ENCODE measurements at regions not wholly inside any gene's neighbourhood (a gene's known extent, or its start where the extent isn't known, plus 50 kb on each side); places are given as distances from the start of the nearest gene placed in this dataset.
A peak's percentile ranks its signal among the peaks of the same experiment; 100 is the strongest.
"Not testable (repeated sequence)": the region's sequence is repeated elsewhere in the genome, so short reads cannot be mapped to it uniquely, and the experiment has no call there.

DNA sequence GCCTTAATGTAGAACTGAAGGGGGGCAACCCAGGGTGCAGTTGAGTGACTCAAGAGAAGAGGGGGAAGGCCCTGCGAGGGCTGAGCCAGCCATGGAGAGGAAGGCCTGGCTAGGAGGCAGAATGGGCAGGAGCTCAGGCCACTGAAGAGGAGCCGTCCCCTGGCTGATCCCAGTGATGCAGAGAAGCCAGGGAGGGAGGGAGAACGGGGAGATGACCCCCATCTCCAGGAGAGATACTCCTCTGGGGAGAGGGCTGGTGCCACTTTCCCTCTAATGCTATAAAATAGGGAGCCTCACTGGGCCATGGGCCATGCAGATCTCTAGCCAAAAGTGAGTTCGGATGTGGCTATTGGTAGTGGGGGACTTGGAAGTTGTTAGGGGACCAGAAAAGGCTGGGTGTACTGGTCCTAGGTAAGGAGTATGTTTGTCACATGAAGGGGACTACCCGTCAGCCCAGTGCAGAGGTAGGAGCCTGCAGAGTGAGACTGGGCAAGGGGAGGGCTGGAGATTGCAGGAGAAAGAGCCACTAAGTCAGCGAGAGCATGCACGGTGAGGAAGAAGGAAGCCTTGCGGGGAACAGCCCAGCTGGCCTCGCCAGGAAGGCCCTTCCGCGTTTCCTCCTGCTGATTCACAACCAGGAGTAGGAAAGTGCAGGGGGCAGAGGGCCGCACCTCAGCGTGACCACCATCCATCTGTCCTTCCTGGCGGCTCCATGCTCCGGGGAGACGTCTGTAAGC is 347.6 kb downstream of the TCERG1L start:
- Mint-ChIP-seq H3K36me3 (peaks cover 1% of the 10 kb centered on the region), H3K4me1 (no peaks in the 10 kb centered on the region), H3K9me3 (peaks cover 3 to 6% (median 3%) of the 10 kb centered on the region in 3 donors), H3K27me3 (peaks cover 2% of the 10 kb centered on the region), H3K4me3 (no peak overlapping the region), H3K27ac (no peak overlapping the region)

DNA sequence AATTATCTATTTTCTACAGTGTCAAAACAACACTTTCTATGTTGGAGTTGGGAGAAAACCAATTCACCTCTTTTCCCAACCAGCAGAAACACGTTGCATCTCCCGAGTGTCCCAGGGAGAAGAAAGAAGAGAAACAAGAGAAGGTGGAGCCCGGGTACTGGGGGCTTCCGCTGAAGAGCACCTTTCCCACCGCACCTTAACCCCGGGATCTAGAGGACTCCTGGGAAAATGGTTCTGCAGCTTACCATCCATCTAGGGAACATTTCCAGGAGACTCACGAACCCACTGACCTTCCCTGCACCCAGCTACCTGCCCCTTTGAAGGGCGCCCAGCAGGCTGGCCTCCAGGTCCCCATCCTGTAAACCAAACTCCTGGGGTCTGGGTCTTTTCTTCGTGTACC is 346.8 kb downstream of the TCERG1L start:
- peaks cover 1% of the 10 kb centered on the region for H3K36me3 Mint-ChIP-seq
- H3K9me3 Mint-ChIP-seq, result peaks cover 3 to 7% (median 3%) of the 10 kb centered on the region in 3 donors
- H3K27me3 Mint-ChIP-seq, result peaks cover 2% of the 10 kb centered on the region
- no peaks in the 10 kb centered on the region for H3K4me1 Mint-ChIP-seq
- no peak overlapping the region for H3K27ac Mint-ChIP-seq
- H3K4me3 Mint-ChIP-seq, result no peak overlapping the region

DNA sequence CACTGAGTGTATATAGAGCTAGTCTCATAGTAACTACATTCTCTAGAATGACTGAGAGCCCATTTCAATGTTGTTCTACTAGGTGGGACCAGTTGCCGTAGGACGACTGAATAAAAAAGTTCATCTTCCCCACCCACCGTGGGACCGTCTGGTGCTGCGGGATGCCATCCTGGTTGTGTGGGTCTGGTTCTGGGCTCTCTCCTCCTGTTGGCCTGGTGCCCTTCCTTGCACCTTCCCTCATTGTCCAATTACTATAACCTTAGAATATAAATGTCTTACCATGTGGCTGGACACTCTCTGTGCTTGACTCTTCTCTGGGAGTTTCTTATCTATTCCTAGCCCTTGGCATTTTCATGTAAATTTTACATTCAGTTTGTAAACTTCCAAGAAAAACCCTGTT is 344.4 kb downstream of the TCERG1L start:
- H3K27ac Mint-ChIP-seq, result no peak overlapping the region
- peaks cover 1% of the 10 kb centered on the region for H3K36me3 Mint-ChIP-seq
- no peaks in the 10 kb centered on the region for H3K4me1 Mint-ChIP-seq
- H3K4me3 Mint-ChIP-seq, result no peak overlapping the region
- H3K27me3 Mint-ChIP-seq, result no peaks in the 10 kb centered on the region
- H3K9me3 Mint-ChIP-seq, result peaks cover 3 to 7% (median 4%) of the 10 kb centered on the region in 3 donors

DNA sequence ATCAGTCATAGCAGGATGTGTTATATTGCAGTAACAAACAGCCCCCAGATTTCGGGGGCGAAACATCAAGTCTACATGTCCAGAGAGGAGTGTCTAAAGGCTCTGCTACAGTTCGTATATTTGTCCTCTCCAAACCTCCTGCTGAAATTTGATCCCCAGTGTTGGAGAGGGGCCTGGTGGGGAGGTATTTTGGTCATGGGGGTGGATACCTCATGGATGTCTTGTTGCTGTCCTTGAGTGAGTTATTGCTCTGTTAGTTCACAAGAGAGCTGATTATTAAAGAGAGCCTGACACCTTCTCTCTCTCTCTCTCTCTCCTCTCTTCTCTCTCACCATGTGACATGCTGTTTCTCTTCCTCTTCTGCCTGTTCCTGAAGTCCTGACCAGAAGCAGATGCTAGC is 343.7 kb downstream of the TCERG1L start:
- Mint-ChIP-seq H3K27ac (no peak overlapping the region), H3K36me3 (peaks cover 1% of the 10 kb centered on the region), H3K27me3 (no peaks in the 10 kb centered on the region)

DNA sequence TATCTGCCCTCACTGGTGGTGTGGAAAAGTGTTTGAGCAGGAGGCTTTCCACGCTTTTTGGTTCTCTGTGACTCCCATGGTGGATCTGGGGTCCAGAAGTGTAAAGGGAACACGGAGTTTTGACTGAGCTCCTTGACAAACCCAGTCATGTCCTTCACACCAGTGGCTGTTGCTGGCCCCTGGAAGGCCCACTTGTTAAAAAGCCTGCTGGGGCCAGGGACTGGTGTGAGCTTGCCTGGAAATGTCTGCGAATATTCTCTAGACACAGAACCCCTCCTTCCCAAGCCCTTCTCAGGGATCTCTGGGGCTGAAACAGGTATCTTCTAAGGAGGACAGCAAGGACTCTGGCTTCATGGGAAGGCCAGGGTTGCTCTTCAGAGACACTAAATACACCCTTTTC is 343.0 kb downstream of the TCERG1L start:
- Mint-ChIP-seq H3K4me3 (no peak overlapping the region), H3K27me3 (no peaks in the 10 kb centered on the region), H3K27ac (no peak overlapping the region), H3K4me1 (no peaks in the 10 kb centered on the region), H3K36me3 (peaks cover 1% of the 10 kb centered on the region), H3K9me3 (peaks cover 3 to 7% (median 4%) of the 10 kb centered on the region in 3 donors)

More for the DNA sequence above, 343.7 kb downstream of the TCERG1L start:
- Mint-ChIP-seq H3K4me1 (no peaks in the 10 kb centered on the region), H3K4me3 (no peak overlapping the region), H3K9me3 (peaks cover 3 to 7% (median 4%) of the 10 kb centered on the region in 3 donors)

DNA sequence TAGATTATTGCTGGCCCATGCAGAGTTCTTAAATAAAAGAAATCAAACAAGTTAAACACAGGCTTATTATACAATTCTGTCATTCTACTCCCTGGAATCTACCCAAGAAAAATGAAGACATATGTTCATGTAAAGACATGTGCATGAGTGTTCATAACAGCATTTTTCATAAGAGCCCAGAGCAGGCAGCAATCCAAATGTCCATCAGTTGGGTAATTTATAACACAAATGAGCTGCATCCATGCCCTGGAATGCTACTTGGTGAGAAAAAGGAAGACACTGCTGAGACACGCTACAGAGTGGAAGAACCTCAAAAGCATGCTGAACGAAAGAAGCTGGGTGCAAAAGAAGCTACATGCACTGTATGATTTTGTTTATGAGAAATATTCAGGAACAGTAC is 342.6 kb downstream of the TCERG1L start:
- Mint-ChIP-seq H3K4me3 (no peak overlapping the region), H3K27me3 (no peaks in the 10 kb centered on the region), H3K9me3 (peaks cover 3 to 7% (median 4%) of the 10 kb centered on the region in 3 donors), H3K36me3 (peaks cover 1% of the 10 kb centered on the region), H3K4me1 (no peaks in the 10 kb centered on the region), H3K27ac (no peak overlapping the region)

DNA sequence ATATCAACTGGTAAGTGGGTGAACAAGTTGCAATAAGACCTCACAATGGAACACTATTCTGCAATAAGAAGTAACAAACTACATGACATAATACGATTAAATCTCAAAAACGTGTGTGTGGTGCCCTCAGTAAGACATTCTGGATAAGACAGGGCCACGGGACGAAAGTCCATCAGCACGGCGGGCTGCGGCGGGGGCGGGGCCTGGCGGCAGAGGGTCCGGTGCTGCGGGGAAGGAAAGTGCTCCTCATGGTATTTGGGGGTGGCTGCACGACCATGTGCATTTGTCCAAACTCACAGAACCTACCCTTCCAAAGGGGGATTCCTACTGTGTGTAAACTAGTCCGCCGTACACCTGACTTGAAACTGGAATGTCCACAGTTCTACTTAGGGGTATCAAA is 341.8 kb downstream of the TCERG1L start:
- H3K27me3 Mint-ChIP-seq, result no peaks in the 10 kb centered on the region
- H3K9me3 Mint-ChIP-seq, result peaks cover 3 to 4% (median 4%) of the 10 kb centered on the region in 3 donors
- H3K4me3 Mint-ChIP-seq, result no peak overlapping the region
- H3K27ac Mint-ChIP-seq, result no peak overlapping the region
- no peaks in the 10 kb centered on the region for H3K4me1 Mint-ChIP-seq
- peaks cover 1% of the 10 kb centered on the region for H3K36me3 Mint-ChIP-seq

DNA sequence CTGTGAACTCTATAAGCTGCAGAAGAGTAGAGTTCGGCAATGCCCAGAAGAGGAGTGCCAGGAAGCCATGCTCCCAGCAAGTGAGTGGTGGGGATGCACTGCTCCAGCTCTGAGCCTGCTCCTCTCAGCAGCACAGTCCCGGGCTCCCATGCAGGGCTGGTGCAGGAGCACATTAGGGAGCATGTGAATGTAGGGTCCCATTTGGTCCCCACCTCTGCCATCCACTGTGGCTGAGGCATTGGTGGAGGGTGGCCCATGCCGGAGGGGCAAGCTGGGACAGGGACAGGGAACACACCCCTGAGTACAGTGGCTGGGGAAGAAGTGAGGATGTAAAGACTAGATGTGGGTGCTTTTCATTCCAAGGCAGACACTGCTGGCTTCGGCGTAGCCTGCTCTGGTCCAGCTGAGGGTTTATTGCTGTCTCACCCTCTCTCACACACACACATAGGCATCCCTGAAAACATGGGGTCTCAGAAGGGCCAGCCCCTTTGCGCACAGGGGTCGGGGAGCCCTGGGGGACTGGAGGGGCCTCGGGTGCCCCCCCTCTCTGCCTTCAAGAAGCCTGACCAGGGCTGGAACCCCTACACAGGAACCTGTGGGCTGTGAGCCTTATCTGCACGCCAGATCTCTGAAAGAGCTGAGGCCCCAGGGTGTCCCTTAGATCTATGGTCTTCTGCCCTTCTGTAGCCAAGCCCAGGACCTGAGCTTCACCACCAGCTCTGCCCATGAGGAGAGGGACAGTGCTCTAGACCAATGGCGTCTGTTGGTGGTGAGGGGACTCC is 341.0 kb downstream of the TCERG1L start:
- Mint-ChIP-seq H3K27ac (peak overlapping the region in 1 of 3 donors; percentile 63), H3K4me1 (no peaks in the 10 kb centered on the region), H3K36me3 (peaks cover 1% of the 10 kb centered on the region), H3K27me3 (no peaks in the 10 kb centered on the region), H3K4me3 (no peak overlapping the region), H3K9me3 (peaks cover 4 to 7% (median 5%) of the 10 kb centered on the region in 3 donors)

DNA sequence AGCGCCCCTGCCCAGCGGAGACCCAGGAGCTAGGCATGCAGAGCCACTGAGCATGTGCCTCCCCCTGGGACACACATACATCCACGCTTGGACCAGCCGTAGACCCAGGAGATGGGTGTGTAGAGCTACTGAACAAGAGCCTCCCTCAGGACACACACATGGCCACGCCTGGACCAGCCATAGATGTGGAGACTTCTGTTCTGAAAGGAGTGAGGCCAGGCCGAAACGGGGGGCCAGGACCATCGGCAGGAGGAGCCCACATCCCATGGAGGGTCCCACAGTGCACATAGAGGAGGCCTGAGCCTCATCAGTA is 340.4 kb downstream of the TCERG1L start:
- no peaks in the 10 kb centered on the region for H3K4me1 Mint-ChIP-seq
- no peaks in the 10 kb centered on the region for H3K27me3 Mint-ChIP-seq
- H3K4me3 Mint-ChIP-seq, result no peak overlapping the region
- peaks cover 4 to 8% (median 5%) of the 10 kb centered on the region in 3 donors for H3K9me3 Mint-ChIP-seq
- H3K36me3 Mint-ChIP-seq, result peaks cover 1% of the 10 kb centered on the region
- no peak overlapping the region for H3K27ac Mint-ChIP-seq

DNA sequence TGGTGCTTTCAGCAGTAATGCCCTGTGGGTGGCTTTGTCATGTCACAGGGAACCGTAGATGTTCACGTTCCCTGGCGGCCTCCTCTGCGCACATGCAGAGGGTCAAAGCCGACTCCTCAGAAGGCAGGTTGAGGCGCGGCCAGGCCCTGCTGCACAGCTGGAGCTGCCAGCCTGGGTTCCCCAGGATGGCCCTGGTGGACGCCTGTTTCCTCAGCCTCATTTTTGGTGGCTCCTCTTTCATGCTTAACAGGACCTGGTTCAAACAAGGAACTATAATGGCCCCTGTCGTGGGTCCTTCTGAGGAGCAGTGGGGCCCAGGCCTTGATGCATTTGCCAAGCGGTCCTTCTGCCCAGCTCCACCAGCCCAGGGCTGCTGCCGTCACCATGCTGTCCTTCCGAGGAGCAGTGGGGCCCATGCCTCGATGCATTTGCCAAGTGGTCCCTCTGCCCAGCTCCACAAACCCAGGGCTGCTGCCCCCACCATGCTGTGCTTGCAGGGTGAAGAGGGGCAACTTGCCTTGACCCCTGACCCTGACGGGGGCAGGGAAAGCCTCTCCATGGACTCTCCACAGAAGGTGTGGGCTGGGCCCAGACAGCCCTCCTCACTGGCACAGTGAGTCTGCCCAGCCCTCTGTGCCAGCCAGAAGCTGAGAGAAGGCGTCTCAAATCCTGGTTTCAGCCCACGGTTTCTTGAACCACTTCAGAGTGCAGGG is 338.2 kb downstream of the TCERG1L start:
- Mint-ChIP-seq H3K9me3 (peaks cover 2 to 8% (median 4%) of the 10 kb centered on the region in 3 donors), H3K4me3 (no peak overlapping the region), H3K4me1 (no peaks in the 10 kb centered on the region), H3K27ac (no peak overlapping the region), H3K27me3 (no peaks in the 10 kb centered on the region), H3K36me3 (no peaks in the 10 kb centered on the region)

DNA sequence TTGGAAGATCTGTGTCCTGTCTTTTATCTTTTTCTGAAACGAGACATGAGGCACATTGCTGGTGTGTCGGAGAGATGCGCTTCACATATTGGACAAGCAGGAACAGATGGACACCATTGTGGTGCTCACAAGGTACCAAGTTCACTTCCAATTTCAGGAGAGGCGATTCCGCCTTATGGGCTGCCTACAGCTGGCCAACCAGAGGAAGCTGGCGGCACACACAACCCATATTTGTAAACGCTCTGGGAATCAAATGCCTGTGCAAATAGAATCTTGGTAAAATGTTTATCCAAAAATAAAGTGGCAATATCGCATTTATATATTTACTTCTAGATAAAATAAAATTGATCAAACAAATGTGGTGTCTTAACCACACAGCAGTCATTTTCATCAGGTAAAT is 337.4 kb downstream of the TCERG1L start:
- H3K4me3 Mint-ChIP-seq, result no peak overlapping the region

DNA sequence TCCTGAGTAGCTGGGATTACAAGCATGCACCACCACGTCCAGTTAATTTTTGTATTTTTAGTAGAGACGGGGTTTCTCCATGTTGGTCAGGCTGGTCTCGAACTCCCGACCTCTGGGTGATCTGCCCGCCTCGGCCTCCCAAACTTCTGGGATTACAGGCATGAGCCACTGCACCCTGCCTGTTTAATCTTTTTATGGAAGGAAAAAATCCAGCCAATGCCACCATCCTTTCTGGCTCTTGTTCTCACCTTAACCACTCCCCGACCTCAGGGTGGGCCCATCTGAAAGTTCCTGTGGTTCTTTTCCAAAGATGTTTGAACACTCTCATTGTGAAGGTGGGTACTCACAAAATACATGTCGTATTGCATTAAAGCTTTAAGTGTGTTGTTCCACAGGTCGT is 336.2 kb downstream of the TCERG1L start:
- not testable (repeated sequence) for H3K27ac Mint-ChIP-seq, H3K27me3 Mint-ChIP-seq, H3K4me3 Mint-ChIP-seq, H3K9me3 Mint-ChIP-seq, H3K36me3 Mint-ChIP-seq, H3K4me1 Mint-ChIP-seq

More for the DNA sequence above, 337.4 kb downstream of the TCERG1L start:
- H3K4me1 Mint-ChIP-seq, result no peaks in the 10 kb centered on the region
- H3K27ac Mint-ChIP-seq, result no peak overlapping the region
- no peaks in the 10 kb centered on the region for H3K27me3 Mint-ChIP-seq
- peaks cover 0 to 8% (median 2%) of the 10 kb centered on the region in 3 donors for H3K9me3 Mint-ChIP-seq
- H3K36me3 Mint-ChIP-seq, result no peaks in the 10 kb centered on the region

DNA sequence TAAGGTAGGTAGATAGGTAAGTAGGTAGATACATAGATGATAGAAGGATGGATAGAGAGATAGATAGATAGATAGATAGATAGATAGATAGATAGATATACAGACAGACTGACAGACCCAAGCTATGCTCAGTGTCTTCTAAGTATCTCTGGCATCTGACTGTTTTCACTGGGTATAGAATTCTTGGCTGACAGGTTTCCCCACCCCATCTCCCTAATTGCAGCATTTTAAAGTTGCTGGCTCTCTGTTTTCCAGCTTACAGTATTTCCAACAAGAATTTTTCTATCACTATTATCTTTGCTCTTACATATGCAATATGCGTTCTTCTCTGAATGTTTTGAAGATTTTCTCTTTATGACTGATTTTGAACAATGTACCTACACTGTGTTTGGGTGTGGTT is 328.7 kb downstream of the TCERG1L start:
- no peaks in the 10 kb centered on the region for H3K4me1 Mint-ChIP-seq
- peaks cover 0 to 16% (median 0%) of the 10 kb centered on the region in 3 donors for H3K9me3 Mint-ChIP-seq

DNA sequence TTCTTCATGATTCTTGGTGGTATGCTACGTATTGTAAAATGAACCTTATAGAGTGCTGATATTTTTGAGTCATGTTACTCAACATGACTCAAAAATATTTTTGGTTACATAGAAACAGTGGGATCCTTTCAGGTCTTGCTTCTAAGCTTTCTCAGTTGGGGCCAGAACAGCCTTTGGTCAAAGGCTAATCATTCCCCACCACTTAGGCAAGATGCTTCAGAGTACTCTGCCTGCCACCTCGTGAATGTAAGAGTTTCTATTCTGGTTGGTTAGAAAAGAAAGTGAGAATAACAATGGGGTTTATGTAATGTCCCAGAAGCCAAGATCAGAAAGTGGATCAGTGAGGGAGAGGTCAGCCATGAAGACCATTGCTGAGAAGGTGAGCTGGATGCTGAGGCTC is 327.8 kb downstream of the TCERG1L start:
- H3K27ac Mint-ChIP-seq, result no peak overlapping the region
- no peaks in the 10 kb centered on the region for H3K36me3 Mint-ChIP-seq
- no peaks in the 10 kb centered on the region for H3K4me1 Mint-ChIP-seq
- no peak overlapping the region for H3K4me3 Mint-ChIP-seq
- H3K9me3 Mint-ChIP-seq, result peaks cover 0 to 16% (median 0%) of the 10 kb centered on the region in 3 donors
- no peaks in the 10 kb centered on the region for H3K27me3 Mint-ChIP-seq

More for the DNA sequence above, 328.7 kb downstream of the TCERG1L start:
- Mint-ChIP-seq H3K36me3 (no peaks in the 10 kb centered on the region), H3K4me3 (no peak overlapping the region), H3K27ac (no peak overlapping the region), H3K27me3 (no peaks in the 10 kb centered on the region)

DNA sequence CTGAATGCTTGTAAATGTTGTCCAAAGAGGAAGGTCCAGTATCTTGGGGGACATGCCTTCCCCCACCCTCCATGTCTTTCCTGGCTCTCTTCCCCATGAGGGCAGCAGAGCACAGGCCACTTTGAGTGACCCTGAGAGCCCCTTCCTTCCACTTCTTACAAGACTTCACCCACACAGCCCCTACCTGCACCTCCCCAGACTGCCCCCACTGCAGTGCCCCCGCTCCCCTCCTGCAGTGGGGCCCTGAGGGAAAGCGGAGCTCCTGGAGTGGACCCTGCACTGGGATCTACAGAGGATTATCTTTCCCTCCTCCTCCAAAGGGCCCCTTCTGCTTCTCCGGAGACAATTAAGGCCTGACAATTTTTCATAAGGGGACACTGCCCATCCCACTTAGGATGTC is 326.8 kb downstream of the TCERG1L start:
- Mint-ChIP-seq H3K27ac (no peak overlapping the region), H3K9me3 (peaks cover 0 to 16% (median 0%) of the 10 kb centered on the region in 3 donors), H3K4me3 (no peak overlapping the region), H3K36me3 (no peaks in the 10 kb centered on the region), H3K4me1 (no peaks in the 10 kb centered on the region), H3K27me3 (no peaks in the 10 kb centered on the region)
